ENCODE measurements at regions not wholly inside any gene's neighbourhood (a gene's known extent, or its start where the extent isn't known, plus 50 kb on each side); places are given as distances from the start of the nearest gene placed in this dataset.

- DNase-seq = no peak
These were observed 61.4 kb upstream of the BARHL2 start for GRCh38 chr1:90778486-90778885.

GRCh38 chr1:90773812-90774211 lies 56.7 kb upstream of the BARHL2 start:
- DNase-seq = no peak

DNA sequence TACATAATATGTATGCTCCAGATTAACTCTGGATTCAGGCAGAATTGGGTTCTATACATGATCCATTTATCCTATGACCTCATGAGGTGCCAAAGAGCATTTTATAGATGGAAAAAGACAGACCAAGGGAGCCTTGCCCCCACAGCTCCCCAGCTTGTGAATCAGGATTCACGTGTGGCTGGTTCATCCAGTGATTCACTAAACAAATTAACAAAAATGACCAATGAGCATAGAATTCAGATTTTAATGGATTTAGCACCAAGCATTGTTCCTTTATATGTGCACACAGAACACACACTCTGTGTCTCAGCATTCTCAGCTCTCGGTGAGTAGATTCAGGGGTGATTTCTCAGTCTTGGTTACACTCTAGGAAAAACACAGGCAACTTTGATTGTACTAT lies 51.7 kb upstream of the BARHL2 start:
- DNase-seq = no peak

- no peak for DNase-seq
These were observed 51.0 kb upstream of the BARHL2 start for GRCh38 chr1:90768098-90768497.
